ENCODE measurements at regions not wholly inside any gene's neighbourhood (a gene's known extent, or its start where the extent isn't known, plus 50 kb on each side); places are given as distances from the start of the nearest gene placed in this dataset.

GRCh38 chr1:30201015-30201414 lies 522.4 kb downstream of the MATN1 start:
- TF ChIP-seq, protein P1, sequence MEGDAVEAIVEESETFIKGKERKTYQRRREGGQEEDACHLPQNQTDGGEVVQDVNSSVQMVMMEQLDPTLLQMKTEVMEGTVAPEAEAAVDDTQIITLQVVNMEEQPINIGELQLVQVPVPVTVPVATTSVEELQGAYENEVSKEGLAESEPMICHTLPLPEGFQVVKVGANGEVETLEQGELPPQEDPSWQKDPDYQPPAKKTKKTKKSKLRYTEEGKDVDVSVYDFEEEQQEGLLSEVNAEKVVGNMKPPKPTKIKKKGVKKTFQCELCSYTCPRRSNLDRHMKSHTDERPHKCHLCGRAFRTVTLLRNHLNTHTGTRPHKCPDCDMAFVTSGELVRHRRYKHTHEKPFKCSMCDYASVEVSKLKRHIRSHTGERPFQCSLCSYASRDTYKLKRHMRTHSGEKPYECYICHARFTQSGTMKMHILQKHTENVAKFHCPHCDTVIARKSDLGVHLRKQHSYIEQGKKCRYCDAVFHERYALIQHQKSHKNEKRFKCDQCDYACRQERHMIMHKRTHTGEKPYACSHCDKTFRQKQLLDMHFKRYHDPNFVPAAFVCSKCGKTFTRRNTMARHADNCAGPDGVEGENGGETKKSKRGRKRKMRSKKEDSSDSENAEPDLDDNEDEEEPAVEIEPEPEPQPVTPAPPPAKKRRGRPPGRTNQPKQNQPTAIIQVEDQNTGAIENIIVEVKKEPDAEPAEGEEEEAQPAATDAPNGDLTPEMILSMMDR (CRISPR knock-in tag; IDR thresholded peaks at IDR 0.05): no peak
- no peak for TF ChIP-seq E2F5 (CRISPR knock-in tag; conservative IDR thresholded peaks at IDR 0.05)
- TF ChIP-seq NFATC3 (CRISPR knock-in tag; IDR thresholded peaks at IDR 0.05): no peak
- TF ChIP-seq ELF1 (CRISPR knock-in tag; IDR thresholded peaks at IDR 0.05): no peak
- no peak for TF ChIP-seq SNRNP70 (IDR thresholded peaks at IDR 0.05; ENCODE audit: low read depth, low read length)
- no peak for TF ChIP-seq MYPOP (CRISPR knock-in tag; IDR thresholded peaks at IDR 0.05)
